ENCODE measurements at regions not wholly inside any gene's neighbourhood (a gene's known extent, or its start where the extent isn't known, plus 50 kb on each side); places are given as distances from the start of the nearest gene placed in this dataset.
"Not testable (repeated sequence)": the region's sequence is repeated elsewhere in the genome, so short reads cannot be mapped to it uniquely, and the experiment has no call there.

- POLR2A ChIA-PET = no interaction called here
- no peak overlapping the region for H3K4me3 ChIP-seq (ENCODE audit: low read depth, low read length)
- no peak for TF ChIP-seq CTCF (IDR thresholded peaks at IDR 0.05; ENCODE audit: insufficient read depth, low read length, missing control alignments)
- DNase-seq (ENCODE audit: low read depth, low spot score) = no peak
- CTCF ChIA-PET = no interaction called here
Measured at GRCh38 chr3:26280517-26280916, 342.1 kb upstream of the LRRC3B start.

DNA sequence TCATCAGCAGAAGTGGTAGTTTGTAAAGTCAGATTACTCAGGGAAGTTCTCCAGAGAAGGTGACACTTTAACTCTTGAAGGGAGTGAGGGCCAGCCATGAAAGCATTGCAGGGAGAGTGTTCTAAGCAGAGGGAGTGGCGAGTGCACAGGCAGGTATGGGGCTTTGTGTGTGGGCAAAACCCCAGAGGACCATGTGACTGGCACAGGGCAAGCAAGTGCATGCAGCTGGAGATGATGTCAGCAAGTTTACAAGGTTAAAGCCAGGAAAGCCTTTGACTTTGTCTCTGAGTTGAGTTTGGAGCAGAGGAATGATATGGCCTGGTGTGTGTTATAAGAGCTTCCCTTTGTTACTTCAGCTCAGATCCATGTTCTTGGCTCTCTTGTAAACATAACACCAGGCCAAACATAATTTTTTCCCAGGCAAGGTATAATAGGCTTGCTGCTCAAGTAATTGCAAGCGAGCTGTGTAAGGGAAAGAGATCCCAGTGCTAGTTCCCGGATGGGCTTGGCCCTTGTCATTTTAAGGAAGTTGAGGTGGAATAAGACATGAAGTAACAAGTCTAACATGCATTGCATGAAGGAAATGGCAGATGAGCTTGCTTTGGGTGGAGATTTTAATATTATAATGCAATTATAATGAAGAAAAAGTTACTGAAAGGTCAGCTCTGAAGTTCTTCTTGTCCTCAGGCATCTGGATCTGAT, 341.1 kb upstream of the LRRC3B start:
- H3K4me3 ChIP-seq (ENCODE audit: low read depth, low read length) = no peak overlapping the region
- ChIA-PET POLR2A (no interaction called here), CTCF (no interaction called here)
- DNase-seq (ENCODE audit: low read depth, low spot score) = no peak
- TF ChIP-seq CTCF (IDR thresholded peaks at IDR 0.05; ENCODE audit: insufficient read depth, low read length, missing control alignments) = no peak

- H3K4me3 ChIP-seq (ENCODE audit: low read depth, low read length); POLR2A ChIA-PET; CTCF ChIA-PET; DNase-seq (ENCODE audit: low read depth, low spot score): not testable (repeated sequence)
Measured at GRCh38 chr3:26284503-26284902, 338.1 kb upstream of the LRRC3B start.

DNA sequence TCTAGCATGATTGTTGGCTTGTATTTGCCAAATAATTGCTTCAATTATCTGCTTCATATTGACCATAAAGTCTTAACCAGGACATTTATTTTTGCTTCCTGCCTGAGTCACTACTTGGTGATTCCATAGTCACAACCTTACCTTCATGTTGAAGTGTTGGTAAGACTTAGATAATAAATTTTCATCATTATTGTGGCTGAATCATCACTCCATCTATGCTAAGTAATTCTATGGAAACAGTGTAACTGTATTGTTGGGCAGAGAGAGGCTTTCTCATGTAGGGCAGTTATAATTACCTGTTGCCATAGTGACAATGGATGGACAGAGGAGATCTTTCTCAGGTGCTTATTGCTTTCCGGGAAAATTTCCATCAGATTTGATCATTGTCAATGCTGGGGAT, 330.7 kb upstream of the LRRC3B start:
- no peak overlapping the region for H3K4me3 ChIP-seq (ENCODE audit: low read depth, low read length)
- ChIA-PET POLR2A (no interaction called here), CTCF (no interaction called here)
- no peak for TF ChIP-seq CTCF (IDR thresholded peaks at IDR 0.05; ENCODE audit: insufficient read depth, low read length, missing control alignments)
- DNase-seq (ENCODE audit: low read depth, low spot score) = no peak

- no peak for TF ChIP-seq CTCF (IDR thresholded peaks at IDR 0.05; ENCODE audit: insufficient read depth, low read length, missing control alignments)
- ChIA-PET CTCF (no interaction called here), POLR2A (no interaction called here)
- H3K4me3 ChIP-seq (ENCODE audit: low read depth, low read length) = no peak overlapping the region
- no peak for DNase-seq (ENCODE audit: low read depth, low spot score)
Measured at GRCh38 chr3:26292780-26293179, 329.8 kb upstream of the LRRC3B start.

DNA sequence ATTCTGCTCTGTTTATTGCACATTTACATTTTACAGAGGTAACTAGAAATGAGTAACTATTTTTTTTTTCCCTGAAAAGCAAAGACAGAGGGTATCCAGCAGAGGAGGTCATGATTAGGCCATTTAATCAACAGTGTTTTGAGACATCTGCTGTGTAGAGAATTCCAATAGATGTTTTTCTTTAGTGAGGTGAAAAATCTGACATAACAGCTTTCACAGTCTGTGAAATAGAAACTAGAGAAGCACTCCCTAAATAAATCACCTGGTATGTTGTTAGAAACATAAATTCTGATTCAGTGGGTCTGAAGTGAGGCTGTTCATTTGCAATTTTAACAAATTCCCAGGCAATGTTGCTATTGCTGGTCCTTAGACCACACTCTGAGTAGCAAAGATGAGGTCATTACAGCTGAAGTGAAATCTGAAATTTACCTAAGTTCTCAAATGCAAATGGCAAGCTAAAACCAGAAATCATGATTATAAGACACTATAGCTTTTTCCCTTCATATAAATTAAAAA, 329.2 kb upstream of the LRRC3B start:
- ChIA-PET CTCF (no interaction called here), POLR2A (no interaction called here)
- no peak for DNase-seq (ENCODE audit: low read depth, low spot score)
- no peak overlapping the region for H3K4me3 ChIP-seq (ENCODE audit: low read depth, low read length)
- no peak for TF ChIP-seq CTCF (IDR thresholded peaks at IDR 0.05; ENCODE audit: insufficient read depth, low read length, missing control alignments)

- CTCF ChIA-PET = no interaction called here
- TF ChIP-seq CTCF (IDR thresholded peaks at IDR 0.05; ENCODE audit: insufficient read depth, low read length, missing control alignments) = no peak
- POLR2A ChIA-PET = no interaction called here
- no peak overlapping the region for H3K4me3 ChIP-seq (ENCODE audit: low read depth, low read length)
- no peak for DNase-seq (ENCODE audit: low read depth, low spot score)
Measured at GRCh38 chr3:26307192-26307591, 315.4 kb upstream of the LRRC3B start.
